GM10266 (cell line): ENCODE measurements at regions not wholly inside any gene's neighbourhood (a gene's known extent, or its start where the extent isn't known, plus 50 kb on each side); places are given as distances from the start of the nearest gene placed in this dataset.

ENCODE experiments used
- DNase-seq: peaks from one replicate; pipeline ENCODE4 v3.0.0; 2012; ENCODE audit errors: extremely low spot score
- TF ChIP-seq, protein P1 (sequence below): IDR thresholded peaks from 2 replicates; pipeline ENCODE4 v1.5.1; 2012; ENCODE audit warnings: mild to moderate bottlenecking, low read depth; ENCODE audit not compliant: control insufficient read depth, insufficient read depth; ENCODE audit errors: missing control alignments

DNA sequence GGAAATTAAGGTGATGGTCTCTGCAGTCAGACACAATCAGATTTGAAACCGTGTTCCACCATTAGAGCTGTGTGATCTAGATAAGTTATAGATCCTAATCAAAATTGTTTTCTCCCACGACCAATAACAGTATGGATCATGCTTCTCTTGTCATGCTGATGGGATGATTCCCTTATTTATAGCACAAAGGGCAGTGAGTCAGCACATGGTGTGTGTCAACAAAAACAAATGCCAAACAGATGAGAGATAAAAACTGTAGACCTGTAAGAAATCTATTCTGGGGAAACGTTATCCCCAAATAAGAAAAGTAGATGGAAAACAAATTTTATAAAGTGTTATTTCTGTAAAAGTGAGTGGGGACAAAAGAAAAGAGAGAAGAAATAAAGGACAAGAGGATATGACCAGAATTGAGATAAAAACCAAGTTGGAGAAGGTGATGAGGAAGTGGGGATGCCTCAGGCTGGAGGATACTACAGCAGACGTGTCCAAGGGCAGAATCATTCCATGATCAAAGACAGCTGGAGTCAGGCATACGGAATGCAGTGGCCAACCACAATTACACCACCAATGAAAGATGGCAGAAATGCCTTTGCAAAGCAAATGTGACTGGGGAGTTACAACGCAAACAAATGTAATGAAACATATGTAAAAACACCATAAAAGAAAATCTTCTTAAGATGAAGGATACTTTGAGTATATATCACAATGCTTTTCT is 377.8 kb upstream of the PRKX start:
- TF ChIP-seq, protein P1, sequence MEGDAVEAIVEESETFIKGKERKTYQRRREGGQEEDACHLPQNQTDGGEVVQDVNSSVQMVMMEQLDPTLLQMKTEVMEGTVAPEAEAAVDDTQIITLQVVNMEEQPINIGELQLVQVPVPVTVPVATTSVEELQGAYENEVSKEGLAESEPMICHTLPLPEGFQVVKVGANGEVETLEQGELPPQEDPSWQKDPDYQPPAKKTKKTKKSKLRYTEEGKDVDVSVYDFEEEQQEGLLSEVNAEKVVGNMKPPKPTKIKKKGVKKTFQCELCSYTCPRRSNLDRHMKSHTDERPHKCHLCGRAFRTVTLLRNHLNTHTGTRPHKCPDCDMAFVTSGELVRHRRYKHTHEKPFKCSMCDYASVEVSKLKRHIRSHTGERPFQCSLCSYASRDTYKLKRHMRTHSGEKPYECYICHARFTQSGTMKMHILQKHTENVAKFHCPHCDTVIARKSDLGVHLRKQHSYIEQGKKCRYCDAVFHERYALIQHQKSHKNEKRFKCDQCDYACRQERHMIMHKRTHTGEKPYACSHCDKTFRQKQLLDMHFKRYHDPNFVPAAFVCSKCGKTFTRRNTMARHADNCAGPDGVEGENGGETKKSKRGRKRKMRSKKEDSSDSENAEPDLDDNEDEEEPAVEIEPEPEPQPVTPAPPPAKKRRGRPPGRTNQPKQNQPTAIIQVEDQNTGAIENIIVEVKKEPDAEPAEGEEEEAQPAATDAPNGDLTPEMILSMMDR, result no peak
- no peak for DNase-seq

GRCh38 chrX:4059893-4060292 is 346.4 kb upstream of the PRKX start:
- no peak for DNase-seq
- TF ChIP-seq, protein P1, result no peak

DNA sequence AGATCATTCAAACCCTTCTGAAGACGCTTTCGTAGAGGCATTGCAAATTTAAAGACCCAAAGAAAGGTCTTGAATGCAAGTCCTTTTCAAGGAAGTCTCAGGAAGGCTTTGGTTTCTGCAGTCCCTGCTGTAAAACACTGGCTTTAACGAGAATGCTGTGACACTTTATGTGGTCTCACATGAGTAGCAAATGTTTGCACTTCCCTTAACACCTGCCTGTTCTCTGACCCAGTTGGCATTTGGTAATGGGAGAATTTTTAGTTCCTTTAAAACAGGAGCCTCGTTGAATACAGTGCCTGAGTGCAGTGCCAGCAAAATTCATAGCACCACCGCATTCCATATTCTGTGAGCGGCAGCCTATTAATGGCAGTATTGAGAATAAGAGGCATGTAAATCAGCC is 330.5 kb upstream of the PRKX start:
- DNase-seq, result no peak
- TF ChIP-seq, protein P1, result no peak

- no peak for DNase-seq
Observed at GRCh38 chrX:4035874-4036273, 322.4 kb upstream of the PRKX start.

GRCh38 chrX:4028151-4028550 is 314.7 kb upstream of the PRKX start:
- DNase-seq, result no peak
- TF ChIP-seq, protein P1, result no peak

More at GRCh38 chrX:4035874-4036273, 322.4 kb upstream of the PRKX start:
- TF ChIP-seq, protein P1, result no peak

- DNase-seq, result no peak
- TF ChIP-seq, protein P1, result no peak
Observed at GRCh38 chrX:4005281-4005680, 291.8 kb upstream of the PRKX start.

DNA sequence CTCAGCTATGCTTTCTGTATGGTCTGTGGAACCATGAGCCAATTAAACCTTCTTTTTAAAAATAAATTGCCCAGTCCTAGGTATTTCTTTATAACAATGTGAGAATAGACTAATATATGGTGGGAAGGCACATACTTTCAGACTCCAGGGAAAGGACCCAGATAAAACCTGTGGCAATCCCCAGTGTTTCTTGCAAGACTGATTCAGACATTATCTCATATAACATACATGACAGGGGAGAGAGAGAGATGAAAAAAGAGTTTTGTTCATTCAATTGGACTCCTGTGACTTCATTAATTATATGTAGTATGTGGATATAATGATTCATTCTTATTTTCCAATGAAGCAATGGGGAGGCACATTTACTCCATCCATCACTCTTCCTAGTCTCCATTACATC is 291.4 kb upstream of the PRKX start:
- TF ChIP-seq, protein P1, result no peak
- no peak for DNase-seq
